HepG2 (cell line): ENCODE measurements at regions not wholly inside any gene's neighbourhood (a gene's known extent, or its start where the extent isn't known, plus 50 kb on each side); places are given as distances from the start of the nearest gene placed in this dataset.

ENCODE experiments used
- ATAC-seq: fragments of 200-7000 bp; cut with Tn5 transposase; 3 replicates; pipeline ENCODE4 v1.9.1; 2020; ENCODE audit warnings: mild to moderate bottlenecking, moderate library complexity
- BruUV-seq: library from RNA; stranded (reverse); fragments of 400-500 nt; replicated peaks from 2 replicates; lab custom pipeline; 2021; lab: Mats Ljungman, UMichigan
- CTCF ChIA-PET: fragments of 300-600 bp; formaldehyde crosslinking; extraction: SDS; loops from one replicate; lab custom pipeline; 2021; ENCODE audit warnings: low total read pairs, inconsistent platforms, low intra/inter-chr PET ratio; lab: Yijun Ruan, JAX
- POLR2A ChIA-PET: fragments of 350-600 bp; sonication (Branson Sonifier 250); formaldehyde crosslinking; loops from one replicate; lab custom pipeline; 2020; ENCODE audit warnings: antibody characterized with exemption, inconsistent platforms; lab: Yijun Ruan, JAX
- DNase-seq: peaks from one replicate; pipeline ENCODE4 v3.0.0-alpha.2; 2015; ENCODE audit warnings: low spot score
- FAIRE-seq: peaks from 3 replicates; lab custom pipeline; 2011; peaks lifted over from hg19 to GRCh38; lab: Jason Lieb, UNC
- H2AFZ ChIP-seq: one replicate; pipeline ENCODE4 v1.6.1; 2011; ENCODE audit warnings: low read length, inconsistent platforms
- H3K27ac ChIP-seq: fragments of 300-600 bp; 3 replicates; pipeline ENCODE4 v1.8.0; 2011; ENCODE audit warnings: mixed run types, mild to moderate bottlenecking, mixed read lengths, low read length, inconsistent platforms; ENCODE audit not compliant: insufficient read depth; ENCODE audit errors: extremely low read length
- H3K27me3 ChIP-seq, 2 experiments: fragments of 200-600 bp in 1 of 2; 2 replicates in 1 of 2; 3 replicates in 1 of 2; pipeline versions ENCODE4 v1.6.0 to v1.8.0; 2011; ENCODE audit warnings: low read length in 2 of 2, mild to moderate bottlenecking in 2 of 2, moderate library complexity in 2 of 2, inconsistent platforms in 1 of 2; ENCODE audit not compliant: insufficient read depth in 2 of 2, control insufficient read depth in 1 of 2
- H3K36me3 ChIP-seq, 2 experiments: fragments of 200-600 bp in 1 of 2; replicated peaks in 1 of 2; 2 replicates in 1 of 2; 3 replicates in 1 of 2; pipeline versions ENCODE4 v1.5.1 to v1.8.0; 2011; ENCODE audit warnings: low read length in 2 of 2, inconsistent platforms in 1 of 2; ENCODE audit not compliant: insufficient read depth in 2 of 2, control insufficient read depth in 1 of 2
- H3K4me1 ChIP-seq: 2 replicates; pipeline ENCODE4 v1.5.1; 2012; ENCODE audit warnings: low read length, inconsistent platforms; ENCODE audit not compliant: insufficient read depth
- H3K4me2 ChIP-seq: 2 replicates; pipeline ENCODE4 v1.6.0; 2011; ENCODE audit warnings: low read depth, low read length, inconsistent platforms
- H3K4me3 ChIP-seq, 3 experiments: fragments of 200-600 bp in 1 of 3; sonication (generic), shearing (Covaris generic) in 1 of 3; replicated peaks in 1 of 3; 2 replicates each; pipeline ENCODE4 v1.5.1; 2011 to 2016; ENCODE audit warnings: low read length in 3 of 3, inconsistent platforms in 2 of 3, low read depth in 2 of 3, mild to moderate bottlenecking in 2 of 3, control low read depth in 1 of 3, mixed read lengths in 1 of 3; ENCODE audit not compliant: insufficient read depth in 1 of 3
- H3K79me2 ChIP-seq: one replicate; pipeline ENCODE4 v1.6.1; 2011; ENCODE audit warnings: low read length, inconsistent platforms; ENCODE audit not compliant: insufficient read depth
- H3K9ac ChIP-seq: 2 replicates; pipeline ENCODE4 v1.6.0; 2011; ENCODE audit warnings: mild to moderate bottlenecking, low read depth, low read length, inconsistent platforms; ENCODE audit not compliant: insufficient read depth
- H3K9me3 ChIP-seq: 2 replicates; pipeline ENCODE4 v1.5.1; 2012; ENCODE audit warnings: mild to moderate bottlenecking, low read length
- H4K20me1 ChIP-seq: 2 replicates; pipeline ENCODE4 v1.6.0; 2011; ENCODE audit warnings: inconsistent platforms, mild to moderate bottlenecking, low read length, moderate library complexity; ENCODE audit not compliant: insufficient read depth
- JDP2 ChIP-seq: sonication (generic); formaldehyde crosslinking; IDR thresholded peaks from 2 replicates; pipeline ENCODE4 v1.8.1; 2022; ENCODE audit warnings: missing genetic modification reagents, borderline replicate concordance
- KAT7 ChIP-seq: IDR thresholded peaks from 2 replicates; pipeline ENCODE4 v1.6.1; 2018; ENCODE audit warnings: borderline replicate concordance, missing compliant biosample characterization
- MIER3 ChIP-seq: IDR thresholded peaks from 2 replicates; pipeline ENCODE4 v1.6.1; 2016; ENCODE audit warnings: missing compliant biosample characterization, borderline replicate concordance
- RAD51 ChIP-seq: fragments of 450-650 bp; IDR thresholded peaks from 2 replicates; pipeline ENCODE4 v1.6.1; 2016; ENCODE audit warnings: borderline replicate concordance
- SNAI1 ChIP-seq: sonication (generic); formaldehyde crosslinking; IDR thresholded peaks from 2 replicates; pipeline ENCODE4 v1.5.0; 2020; ENCODE audit warnings: mild to moderate bottlenecking, missing genetic modification reagents, borderline replicate concordance
- SRSF1 ChIP-seq: fragments of 200-400 bp; formaldehyde crosslinking; optimal IDR thresholded peaks from 2 replicates; pipeline ENCODE3; 2017; ENCODE audit warnings: mild to moderate bottlenecking, low read depth, low read length, moderate library complexity
- ZNF317 ChIP-seq: sonication (generic); formaldehyde crosslinking; IDR thresholded peaks from 2 replicates; pipeline ENCODE4 v1.5.0; 2020; ENCODE audit warnings: mild to moderate bottlenecking, missing genetic modification reagents
- ZNF468 ChIP-seq: sonication (generic); formaldehyde crosslinking; IDR thresholded peaks from 2 replicates; pipeline ENCODE4 v1.8.0; 2022; ENCODE audit warnings: mild to moderate bottlenecking, moderate library complexity, missing genetic modification reagents
- ZNF503 ChIP-seq: sonication (generic); formaldehyde crosslinking; IDR thresholded peaks from 2 replicates; pipeline ENCODE4 v1.4.0; 2020; ENCODE audit warnings: missing genetic modification reagents
- ZNF564 ChIP-seq: sonication (generic); formaldehyde crosslinking; IDR thresholded peaks from 2 replicates; pipeline ENCODE4 v1.8.1; 2023; ENCODE audit warnings: mild to moderate bottlenecking, missing genetic modification reagents
- WGBS: methylation state at CpG from one replicate; pipeline ENCODE4 v1.1.6; 2017; ENCODE audit warnings: low lambda C conversion rate; 5-methylcytosine and 5-hydroxymethylcytosine counted together
- in situ Hi-C: cut with HindIII; loops from 2 replicates; pipeline ENCODE4 v1.10.0; 2017; ENCODE audit warnings: low pct_unique_long_range_greater_than_20kb; ENCODE audit not compliant: extremely low pct_ligation_motif_present
- intact Hi-C: fragments of 100-400 bp; cut with micrococcal nuclease; formaldehyde crosslinking; loops from one replicate; pipeline ENCODE4 v1.10.0; 2022; ENCODE audit not compliant: unreplicated experiment

- intact Hi-C loops, result no loop called here
- Histone ChIP-seq H3K27me3 (no peaks in the 10 kb centered on the region), H3K4me2 (no peak overlapping the region), H3K36me3 (no peaks in the 10 kb centered on the region), H2AFZ (no peak overlapping the region), H3K9me3 (no peaks in the 10 kb centered on the region), H3K9ac (no peak overlapping the region), H3K4me3 (no peak overlapping the region), H4K20me1 (no peaks in the 10 kb centered on the region)
- CTCF ChIA-PET, result no interaction called here
- ATAC-seq, result no peak
- TF ChIP-seq SRSF1, result no peak
- TF ChIP-seq ZNF317 (CRISPR knock-in tag), result no peak
- no peak for TF ChIP-seq KAT7 (CRISPR knock-in tag)
- no peak for TF ChIP-seq SNAI1 (CRISPR knock-in tag)
- TF ChIP-seq ZNF503 (CRISPR knock-in tag), result no peak
- TF ChIP-seq, all 625 proteins: peak for 0
- no peak for DNase-seq
- WGBS, result 68% methylated on average over 8 of the region's 9 CpGs
- Histone ChIP-seq H3K79me2 (no peaks in the 10 kb centered on the region), H3K27ac (no peak overlapping the region), H3K4me1 (no peaks in the 10 kb centered on the region)
- no peak for FAIRE-seq
- POLR2A ChIA-PET, result no interaction called here
- BruUV-seq, result no TSS peak
- in situ Hi-C loops, result no loop called here
These were observed 83.1 kb upstream of the CPLX2 start for GRCh38 chr5:175788155-175788787.

GRCh38 chr5:175789670-175790069 is 81.7 kb upstream of the CPLX2 start:
- no peak overlapping the region for H3K27ac ChIP-seq
- no peak overlapping the region for H3K4me2 ChIP-seq
- DNase-seq (no peak), ATAC-seq (no peak), FAIRE-seq (no peak)
- H3K9ac ChIP-seq, result no peak overlapping the region
- ChIA-PET CTCF (no interaction called here), POLR2A (no interaction called here)
- no peaks in the 10 kb centered on the region for H3K9me3 ChIP-seq
- no peak overlapping the region for H2AFZ ChIP-seq
- H3K27me3 ChIP-seq, result no peaks in the 10 kb centered on the region
- H3K36me3 ChIP-seq, result no peaks in the 10 kb centered on the region
- no peaks in the 10 kb centered on the region for H3K4me1 ChIP-seq
- no TSS peak for BruUV-seq
- no peak for TF ChIP-seq MIER3 (CRISPR knock-in tag)
- TF ChIP-seq JDP2 (CRISPR knock-in tag), result no peak
- peak; percentile 94 for TF ChIP-seq ZNF564 (CRISPR knock-in tag)
- TF ChIP-seq RAD51, result no peak
- TF ChIP-seq ZNF468, result no peak
- in situ Hi-C loops, result no loop called here
- intact Hi-C loops, result loop anchor here (10.0 kb wide), 1 partner anchor 45 kb away; no protein-coding TSS in a partner anchor
- no peaks in the 10 kb centered on the region for H3K79me2 ChIP-seq
- no peaks in the 10 kb centered on the region for H4K20me1 ChIP-seq
- no peak overlapping the region for H3K4me3 ChIP-seq
